Stimulated activated CD8-positive, alpha-beta memory T cell treated with anti-CD3 and anti-CD28 coated beads, Interleukin-2, amount 100 ng/mL, for 48 hours (primary cell): ENCODE measurements at regions not wholly inside any gene's neighbourhood (a gene's known extent, or its start where the extent isn't known, plus 50 kb on each side); places are given as distances from the start of the nearest gene placed in this dataset.

Experiments used
- DNase-seq, 2 donors: peaks; one replicate each; pipeline ENCODE4 v3.0.0-alpha.2; 2020; ENCODE audit warnings: low read depth in 2 of 2

DNA sequence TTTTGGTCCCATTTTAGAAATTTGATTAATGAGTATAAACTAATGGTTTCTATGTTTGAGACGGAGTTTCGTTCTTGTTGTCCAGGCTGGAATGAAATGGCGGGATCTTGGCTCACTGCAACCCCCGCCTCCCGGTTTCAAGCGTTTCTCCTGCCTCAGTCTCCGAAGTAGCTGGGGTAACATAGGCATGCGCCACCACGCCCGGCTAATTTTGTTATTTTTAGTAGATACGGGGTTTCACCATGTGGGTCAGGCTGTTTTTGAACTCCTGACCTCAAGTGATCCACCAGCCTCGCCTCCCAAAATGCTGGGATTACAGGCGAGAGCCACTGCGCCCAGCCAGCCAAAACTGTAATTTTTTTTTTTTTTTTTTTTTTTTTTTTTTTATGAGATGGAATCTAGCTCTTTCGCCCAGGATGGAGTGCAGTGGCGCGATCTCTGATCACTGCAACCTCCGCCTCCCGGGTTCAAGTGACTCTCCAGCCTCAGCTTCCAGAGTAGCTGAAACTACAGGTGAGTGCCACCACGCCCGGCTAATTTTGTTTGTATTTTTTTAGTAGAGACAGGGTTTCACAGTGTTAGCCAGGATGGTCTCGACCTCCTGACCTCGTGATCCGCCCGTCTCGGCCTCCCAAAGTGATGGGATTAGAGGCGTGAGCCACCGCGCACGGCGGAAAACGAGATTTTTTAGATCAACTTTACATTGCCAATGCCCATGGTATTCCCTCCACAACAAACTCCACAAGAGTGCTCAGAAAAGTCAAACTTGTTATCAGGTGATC is 127.8 kb downstream of the HFE start:
- DNase-seq = no peak

DNA sequence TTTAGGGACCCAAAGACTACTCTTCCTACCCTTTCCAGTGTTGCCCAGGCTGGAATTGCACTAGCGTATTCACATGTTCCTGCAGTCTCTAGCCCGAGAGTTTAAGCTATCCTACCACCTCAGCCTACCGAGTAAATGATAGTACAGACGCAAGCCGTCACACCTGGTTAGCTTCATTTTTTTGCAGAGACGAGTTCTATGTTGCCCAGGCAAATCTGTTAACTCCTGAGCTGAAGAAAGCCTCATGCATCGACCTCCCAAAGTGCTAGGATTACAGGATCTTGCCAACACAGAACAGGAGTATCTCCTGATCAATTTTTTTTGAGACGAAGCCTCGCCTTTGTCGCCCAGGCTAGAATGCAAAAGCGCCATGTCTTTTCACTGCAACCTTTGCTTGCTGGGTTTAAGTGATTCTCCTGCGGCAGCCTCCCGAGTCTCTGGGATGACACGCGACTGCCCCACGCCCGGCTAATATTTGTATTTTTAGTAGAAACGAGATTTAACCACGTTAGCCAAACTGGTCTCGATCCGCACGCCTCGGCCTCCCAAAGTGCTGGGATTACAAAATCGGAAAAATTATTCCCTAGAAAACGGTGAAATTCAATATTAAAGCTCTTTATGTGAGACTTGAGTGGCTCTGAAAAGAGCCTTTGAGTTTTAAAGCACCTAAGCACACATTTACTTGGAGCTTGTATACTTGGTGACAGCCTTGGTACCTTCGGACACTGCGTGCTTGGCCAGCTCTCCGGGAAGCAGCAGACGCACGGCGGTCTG is 128.5 kb downstream of the HFE start:
- no peak for DNase-seq

DNA sequence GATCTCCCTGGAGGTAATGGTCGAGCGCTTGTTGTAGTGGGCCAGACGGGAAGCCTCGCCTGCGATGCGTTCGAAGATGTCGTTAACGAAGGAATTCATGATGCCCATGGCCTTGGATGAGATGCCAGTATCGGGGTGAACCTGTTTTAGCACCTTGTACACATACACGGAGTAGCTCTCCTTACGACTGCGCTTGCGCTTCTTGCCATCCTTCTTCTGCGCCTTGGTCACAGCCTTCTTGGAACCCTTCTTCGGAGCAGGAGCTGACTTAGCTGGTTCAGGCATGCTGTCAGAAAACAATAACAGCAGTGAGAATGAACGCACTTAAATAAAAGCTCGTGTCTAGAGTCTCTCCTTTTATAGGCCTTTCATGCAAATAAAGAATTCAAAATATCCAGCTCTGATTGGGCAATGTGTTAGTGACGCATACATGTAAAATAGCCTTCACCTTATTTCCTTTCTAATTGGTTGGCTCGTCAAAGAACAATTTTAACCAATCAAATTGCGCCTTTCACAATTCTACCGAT is 129.2 kb downstream of the HFE start:
- peak; percentile 49 to 65 for DNase-seq

- DNase-seq = peak; percentile 69 to 73
These were observed 129.9 kb downstream of the HFE start for GRCh38 chr6:26216886-26217713.

- no peak for DNase-seq
These were observed 130.5 kb downstream of the HFE start for GRCh38 chr6:26217714-26218075.

DNA sequence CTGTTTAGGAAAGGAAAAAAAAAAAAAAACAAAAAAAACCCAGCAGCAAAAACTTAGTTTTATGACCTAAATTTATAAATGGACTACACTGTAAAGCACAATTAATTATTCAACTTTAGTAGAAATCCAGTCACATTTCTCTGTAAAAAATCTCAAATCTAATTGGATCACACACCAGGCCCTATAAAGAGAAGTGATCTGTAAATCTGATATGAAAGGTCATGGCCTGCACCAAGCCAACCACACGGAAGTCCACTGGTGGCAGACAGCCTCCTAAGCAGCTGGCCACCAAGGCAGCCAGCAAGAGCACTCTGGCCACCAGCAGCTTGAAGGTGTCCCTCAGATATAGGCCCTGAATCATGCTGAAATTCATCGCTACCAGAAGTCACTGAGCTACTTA is 131.6 kb downstream of the HFE start:
- no peak for DNase-seq

GRCh38 chr6:26220145-26220970 is 133.1 kb downstream of the HFE start:
- DNase-seq = no peak

DNA sequence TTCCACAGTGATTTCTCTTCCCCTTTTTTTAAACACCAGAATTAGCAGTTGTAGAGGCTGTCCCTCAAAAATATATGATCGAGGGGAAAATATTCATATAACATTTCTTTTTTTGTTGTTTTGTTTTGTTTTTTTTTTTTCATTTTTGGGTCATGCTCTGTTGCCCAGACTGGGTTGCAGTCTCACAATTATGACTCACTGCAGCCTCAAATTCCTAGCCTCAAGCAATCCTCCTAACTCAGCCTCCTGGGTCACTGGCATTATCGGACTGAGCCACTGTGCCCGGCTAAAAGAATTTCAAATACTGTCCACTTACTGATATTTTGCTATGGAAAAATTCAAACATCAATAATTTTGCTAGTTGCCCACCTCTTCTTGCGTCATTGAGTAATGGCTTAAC is 134.0 kb downstream of the HFE start:
- DNase-seq = no peak

DNA sequence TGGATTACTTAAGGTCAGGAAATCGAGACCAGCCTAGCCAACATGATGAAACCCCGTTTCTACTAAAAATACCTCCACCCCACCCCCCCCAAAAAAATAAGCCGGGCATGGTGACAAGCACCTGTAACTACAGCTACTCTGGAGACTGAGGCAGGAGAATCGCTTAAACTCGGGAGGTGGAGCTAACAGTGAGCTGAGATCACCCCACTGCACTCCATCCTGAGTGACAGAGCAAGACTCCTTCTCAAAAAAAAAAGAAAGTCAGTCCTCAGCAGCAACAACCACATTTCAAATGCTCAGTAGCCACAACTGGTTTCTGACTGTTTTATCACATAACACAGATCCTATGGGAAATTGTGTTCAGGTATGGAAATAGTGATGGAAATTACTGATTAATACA is 135.3 kb downstream of the HFE start:
- DNase-seq = no peak

DNA sequence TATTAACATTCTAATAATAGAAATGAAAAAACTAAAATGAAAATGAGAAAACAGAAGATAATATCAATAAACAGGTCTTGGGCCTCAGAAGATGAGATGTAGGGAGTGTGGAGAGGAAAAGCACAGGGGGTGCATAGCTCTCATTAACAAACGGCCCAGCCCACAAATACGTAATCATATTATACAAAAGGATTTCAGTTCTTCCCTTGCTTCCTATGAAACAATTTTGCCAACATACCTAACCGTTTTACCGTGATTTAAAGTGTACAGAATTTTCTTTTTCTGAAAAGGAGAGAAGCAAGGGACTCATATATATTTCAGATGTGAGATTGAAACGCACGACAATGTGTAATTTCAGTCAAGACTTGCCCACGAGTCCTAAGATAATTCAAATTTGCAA is 136.0 kb downstream of the HFE start:
- no peak for DNase-seq

- DNase-seq = no peak
These were observed 136.7 kb downstream of the HFE start for GRCh38 chr6:26223650-26224546.

DNA sequence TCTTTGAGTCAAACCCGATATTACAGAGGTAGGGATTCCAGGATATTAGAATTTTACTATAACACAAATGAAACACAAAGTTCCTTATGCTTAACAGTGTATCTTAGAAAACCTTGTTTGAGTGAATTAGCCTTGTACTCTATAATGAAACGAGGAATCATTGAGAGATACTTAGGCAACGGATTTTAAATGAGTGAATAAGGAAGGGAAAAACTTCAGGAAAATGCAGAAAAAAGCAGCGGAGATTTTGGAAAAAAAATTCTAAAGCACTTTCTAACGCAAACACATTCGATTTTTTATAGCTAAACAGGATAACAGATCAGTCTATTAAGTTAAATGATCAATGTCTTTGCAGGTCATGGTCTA is 137.3 kb downstream of the HFE start:
- no peak for DNase-seq

DNA sequence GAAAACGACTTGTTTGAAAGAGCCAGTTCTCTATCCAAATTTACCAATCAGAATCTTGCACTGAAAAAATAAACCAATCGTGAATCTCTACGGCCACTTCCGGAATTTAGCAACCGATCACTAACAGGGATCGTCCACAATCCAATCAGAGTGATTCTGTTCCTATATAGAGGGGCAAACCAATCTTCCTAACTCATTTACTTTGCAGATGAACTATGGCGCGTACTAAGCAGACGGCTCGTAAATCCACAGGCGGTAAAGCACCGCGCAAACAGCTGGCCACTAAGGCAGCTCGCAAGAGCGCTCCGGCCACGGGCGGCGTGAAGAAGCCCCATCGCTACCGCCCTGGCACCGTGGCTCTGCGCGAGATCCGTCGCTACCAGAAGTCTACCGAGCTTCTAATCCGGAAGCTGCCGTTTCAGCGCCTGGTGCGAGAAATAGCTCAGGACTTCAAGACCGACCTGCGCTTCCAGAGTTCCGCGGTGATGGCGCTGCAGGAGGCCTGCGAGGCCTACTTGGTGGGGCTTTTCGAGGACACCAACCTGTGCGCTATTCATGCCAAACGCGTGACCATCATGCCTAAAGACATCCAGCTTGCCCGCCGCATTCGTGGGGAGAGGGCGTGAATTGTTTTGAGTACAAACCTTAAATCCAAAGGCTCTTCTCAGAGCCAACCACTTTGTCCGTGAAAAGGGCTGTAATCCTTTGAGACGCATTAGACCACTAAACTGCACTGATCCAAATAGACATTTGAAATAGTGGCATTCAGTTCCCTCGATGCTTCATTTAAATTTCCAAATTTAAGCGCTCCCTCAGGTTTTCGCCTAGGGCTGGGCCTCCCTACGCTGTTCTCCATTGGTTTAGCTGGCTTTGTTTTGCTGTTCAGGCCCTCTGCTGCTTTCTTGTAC is 138.0 kb downstream of the HFE start:
- no peak for DNase-seq

GRCh38 chr6:26225848-26226578 is 138.8 kb downstream of the HFE start:
- no peak for DNase-seq

DNA sequence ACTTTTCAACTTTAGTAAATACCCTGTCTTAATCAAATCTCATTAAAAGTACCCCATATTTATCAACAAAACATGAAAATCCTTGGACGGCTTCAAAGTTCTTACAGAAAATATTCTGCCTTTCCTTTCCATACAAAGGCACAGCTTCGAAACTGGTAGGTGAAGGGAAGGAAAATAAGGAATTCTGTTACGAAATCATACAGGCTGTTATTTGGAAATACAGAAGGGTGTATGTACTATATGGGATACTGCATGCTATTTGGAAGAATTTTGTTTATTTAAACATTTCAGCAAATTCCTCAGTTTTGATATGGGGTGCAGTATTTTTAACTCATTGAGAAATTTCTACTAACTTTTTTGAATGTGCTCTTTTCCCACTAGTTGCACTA is 138.4 kb upstream of the BTN3A2 start:
- no peak for DNase-seq

DNA sequence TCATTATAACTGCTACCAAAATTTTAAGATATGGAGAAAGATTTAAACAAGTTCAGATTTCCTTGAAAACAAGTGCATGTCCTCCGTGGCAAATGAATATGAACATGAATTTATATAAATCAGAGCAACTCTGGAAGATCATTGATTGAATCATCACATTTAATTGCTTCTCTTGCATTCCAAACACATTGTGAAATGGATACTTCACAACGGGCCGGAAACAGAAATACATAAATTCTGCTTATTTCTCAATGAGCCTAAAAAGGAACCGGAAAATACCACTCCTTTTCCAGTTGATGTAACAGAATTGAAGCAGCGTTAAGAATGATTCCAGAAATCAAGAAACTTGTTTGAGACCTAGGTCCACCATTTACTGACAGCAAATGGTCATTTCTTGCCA is 134.6 kb upstream of the BTN3A2 start:
- no peak for DNase-seq

GRCh38 chr6:26231006-26231587 is 133.9 kb upstream of the BTN3A2 start:
- no peak for DNase-seq

- DNase-seq = no peak
These were observed 132.6 kb upstream of the BTN3A2 start for GRCh38 chr6:26232306-26232939.
